ENCODE measurements at regions not wholly inside any gene's neighbourhood (a gene's known extent, or its start where the extent isn't known, plus 50 kb on each side); places are given as distances from the start of the nearest gene placed in this dataset.
"Not testable (repeated sequence)": the region's sequence is repeated elsewhere in the genome, so short reads cannot be mapped to it uniquely, and the experiment has no call there.

DNA sequence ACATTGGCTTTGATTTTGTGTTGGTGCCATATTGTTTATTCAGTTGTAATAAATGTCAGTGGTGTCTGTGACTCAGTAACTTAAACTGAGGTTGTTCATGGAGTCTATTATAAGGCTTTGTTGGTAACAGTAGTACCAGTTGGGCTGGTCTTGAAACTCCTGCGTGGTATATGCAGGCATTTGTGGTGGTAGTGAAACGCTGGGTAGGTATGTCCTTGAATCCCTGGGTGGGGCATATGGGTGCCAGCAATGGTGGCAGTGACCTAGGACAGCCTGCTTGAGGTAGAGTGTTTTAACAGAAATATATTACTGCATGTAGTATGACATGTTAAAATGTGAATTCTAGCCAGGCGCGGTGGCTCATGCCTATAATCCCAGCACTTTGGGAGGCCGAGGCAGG is 1058.5 kb upstream of the SEMA6A start:
- DNase-seq (ENCODE audit: low read depth) = no peak

DNA sequence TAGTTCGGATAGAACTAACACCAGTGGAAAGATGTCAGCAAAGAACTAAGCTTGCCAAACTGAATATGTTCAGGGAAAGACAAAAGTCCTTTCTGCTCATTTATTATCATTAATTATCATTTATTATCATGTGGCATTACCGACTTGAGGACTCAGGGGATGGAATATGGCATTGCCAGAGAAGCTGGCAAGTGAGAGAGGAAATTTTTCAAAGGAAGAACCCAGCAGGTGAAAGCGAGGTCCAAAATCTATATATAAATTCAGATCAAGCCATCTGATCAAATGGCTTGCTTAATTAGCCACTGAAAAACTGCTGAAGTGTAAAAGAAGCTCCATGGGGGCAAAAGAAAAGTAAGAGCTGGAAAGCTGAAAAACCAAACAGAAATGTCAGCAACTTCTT is 1049.6 kb upstream of the SEMA6A start:
- DNase-seq (ENCODE audit: low read depth) = no peak

- no peak for DNase-seq (ENCODE audit: low read depth)
Measured at GRCh38 chr5:117623042-117623805, 1048.6 kb upstream of the SEMA6A start.

DNA sequence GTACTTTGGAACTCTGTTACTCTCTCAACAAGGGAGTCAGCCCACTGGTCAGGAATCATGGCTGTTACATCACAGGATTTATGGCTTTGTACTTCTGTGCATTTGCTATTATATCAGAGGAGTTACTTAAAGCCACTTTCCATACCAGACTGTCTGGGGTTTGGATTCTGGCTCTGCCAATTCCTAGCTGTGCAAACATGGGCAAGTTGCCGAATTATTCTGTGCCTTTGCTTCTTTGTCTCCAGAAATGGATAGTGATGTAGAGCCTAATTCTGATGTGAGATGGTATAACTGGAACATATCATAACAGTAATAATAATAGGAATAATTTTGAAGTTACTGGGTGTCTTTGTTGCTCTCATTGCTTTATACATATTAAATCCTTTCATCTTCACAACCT is 1047.3 kb upstream of the SEMA6A start:
- DNase-seq (ENCODE audit: low read depth) = no peak

- DNase-seq (ENCODE audit: low read depth) = no peak
Measured at GRCh38 chr5:117615226-117615625, 1040.6 kb upstream of the SEMA6A start.

DNA sequence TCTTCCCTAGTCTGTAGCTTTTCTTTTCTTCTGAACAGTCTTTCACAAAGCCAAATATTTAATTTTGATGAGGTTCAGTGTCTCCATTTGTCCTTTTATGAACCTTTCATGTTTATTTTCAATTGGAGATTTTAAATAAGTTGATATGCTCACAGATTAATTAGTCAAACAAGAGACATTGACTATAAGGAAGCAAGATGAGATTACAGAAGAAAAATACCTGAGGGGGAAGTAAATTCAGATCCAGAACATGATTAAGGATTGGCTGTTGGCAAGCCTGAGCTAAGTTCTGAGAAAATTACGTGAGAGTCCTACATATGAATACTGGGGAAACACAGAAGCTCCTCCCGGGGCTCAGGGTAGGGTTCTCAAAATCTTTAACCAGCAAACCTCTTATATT is 1039.8 kb upstream of the SEMA6A start:
- DNase-seq (ENCODE audit: low read depth) = no peak

GRCh38 chr5:117604845-117605244 is 1030.2 kb upstream of the SEMA6A start:
- DNase-seq (ENCODE audit: low read depth) = no peak

DNA sequence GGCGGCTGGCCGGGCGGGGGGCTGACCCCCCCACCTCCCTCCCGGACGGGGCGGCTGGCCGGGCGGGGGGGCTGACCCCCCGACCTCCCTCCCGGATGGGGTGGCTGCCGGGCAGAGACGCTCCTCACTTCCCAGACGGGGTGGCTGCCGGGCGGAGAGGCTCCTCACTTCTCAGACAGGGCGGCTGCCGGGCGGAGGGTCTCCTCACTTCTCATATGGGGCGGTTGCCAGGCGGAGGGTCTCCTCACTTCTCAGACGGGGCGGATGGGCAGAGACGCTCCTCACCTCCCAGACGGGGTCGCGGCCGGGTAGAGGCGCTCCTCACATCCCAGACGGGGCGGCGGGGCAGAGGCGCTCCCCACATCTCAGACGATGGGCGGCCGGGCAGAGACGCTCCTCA is 1025.2 kb upstream of the SEMA6A start:
- not testable (repeated sequence) for DNase-seq (ENCODE audit: low read depth)

- DNase-seq (ENCODE audit: low read depth) = peak; percentile 98
Measured at GRCh38 chr5:117594166-117594565, 1019.5 kb upstream of the SEMA6A start.

GRCh38 chr5:117590944-117591343 is 1016.3 kb upstream of the SEMA6A start:
- DNase-seq (ENCODE audit: low read depth) = peak; percentile 26

- DNase-seq (ENCODE audit: low read depth) = peak; percentile 20
Measured at GRCh38 chr5:117588611-117589010, 1014.0 kb upstream of the SEMA6A start.

- no peak for DNase-seq (ENCODE audit: low read depth)
Measured at GRCh38 chr5:117587111-117587510, 1012.5 kb upstream of the SEMA6A start.

DNA sequence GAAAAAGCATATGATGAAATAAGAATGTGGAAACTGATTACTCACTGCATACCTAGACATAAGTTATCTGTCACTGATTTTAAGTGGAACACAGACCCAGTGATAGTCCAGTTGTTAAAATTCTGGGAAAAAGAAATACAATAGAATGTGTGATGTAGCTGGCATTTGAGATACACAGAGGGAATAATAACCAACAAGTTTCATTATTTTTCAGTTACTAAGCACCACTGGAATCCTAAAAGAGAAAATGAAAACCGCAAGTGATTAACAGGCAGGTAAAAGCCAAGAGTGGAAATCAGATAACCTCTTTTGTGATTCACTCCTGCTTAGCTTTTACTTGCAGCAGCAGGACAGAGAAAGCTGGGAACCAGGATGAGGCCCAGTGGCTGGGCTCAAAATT is 994.0 kb upstream of the SEMA6A start:
- no peak for DNase-seq (ENCODE audit: low read depth)

- no peak for DNase-seq (ENCODE audit: low read depth)
Measured at GRCh38 chr5:117568126-117568525, 993.5 kb upstream of the SEMA6A start.

DNA sequence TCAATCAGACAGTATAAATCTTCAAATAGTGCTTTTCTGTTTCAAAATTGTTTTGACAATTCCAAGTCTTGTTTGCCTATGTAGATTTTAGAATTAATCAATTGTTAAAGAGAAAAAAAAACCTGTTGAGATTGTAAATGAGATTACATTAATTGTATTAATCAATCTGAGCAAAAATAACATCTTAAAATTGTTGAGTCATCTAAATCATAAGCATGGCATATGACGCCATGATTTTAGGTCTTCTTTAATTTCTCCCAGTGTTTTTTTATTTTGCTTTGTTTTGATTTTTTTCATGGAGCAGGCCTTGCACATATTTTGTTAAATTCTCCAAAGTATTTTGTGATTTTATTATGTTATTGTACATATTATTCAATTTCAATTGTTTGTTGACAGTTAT is 988.0 kb upstream of the SEMA6A start:
- DNase-seq (ENCODE audit: low read depth) = no peak

DNA sequence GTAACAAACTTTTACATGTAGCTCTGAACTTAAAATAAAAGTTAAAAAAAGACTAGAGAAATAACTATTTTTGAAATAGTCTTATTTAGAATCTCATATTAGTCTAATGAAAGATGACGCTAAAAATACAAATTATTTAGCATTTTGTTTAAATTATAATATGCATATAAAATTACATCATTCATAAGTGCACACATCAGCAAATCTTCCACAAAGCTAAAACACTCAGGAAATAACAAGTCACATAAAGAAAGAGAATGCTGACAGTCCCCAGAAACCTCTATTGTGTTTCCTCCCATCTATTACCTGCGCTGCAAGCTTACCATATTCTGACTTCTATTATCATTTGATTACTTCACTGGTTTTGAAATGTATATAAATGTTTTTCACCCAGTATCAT is 986.9 kb upstream of the SEMA6A start:
- no peak for DNase-seq (ENCODE audit: low read depth)

DNA sequence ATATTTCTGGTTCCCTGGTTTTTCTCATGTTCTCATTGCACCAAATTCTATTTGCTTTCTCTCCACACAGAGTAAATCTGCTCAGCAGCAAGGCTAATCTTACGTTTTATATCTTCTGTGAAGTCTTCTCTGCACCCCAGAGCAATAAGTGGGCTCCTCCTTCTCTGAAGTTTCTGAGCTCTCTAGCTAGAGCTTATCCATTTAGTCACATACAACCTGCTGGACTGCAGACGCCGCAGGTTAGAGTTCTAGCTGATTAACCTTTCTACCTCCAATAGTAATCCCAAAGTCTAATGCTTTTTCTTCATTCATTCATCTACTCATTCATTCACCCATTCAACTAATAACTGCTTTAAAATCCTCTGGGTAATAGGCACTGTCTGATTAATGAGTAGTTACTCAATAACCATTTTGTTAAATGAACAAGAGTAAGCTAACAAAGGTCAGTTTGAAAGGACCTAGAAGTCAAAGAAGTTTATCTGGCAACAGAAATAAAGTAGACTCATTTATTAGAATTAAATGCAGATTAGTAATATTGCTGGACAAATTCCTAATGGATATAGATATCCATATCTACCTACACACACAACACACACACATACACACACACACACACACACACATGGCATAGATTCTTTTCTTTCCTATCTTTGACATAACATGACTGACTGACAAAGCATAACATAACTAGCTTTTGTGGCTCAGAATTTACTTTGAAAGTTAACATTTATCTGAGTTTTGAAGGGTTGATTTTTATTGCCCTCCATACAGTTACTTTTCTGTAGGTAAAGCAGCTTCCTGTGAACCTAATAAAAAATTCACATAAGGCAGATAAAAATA is 984.6 kb upstream of the SEMA6A start:
- DNase-seq (ENCODE audit: low read depth) = no peak

DNA sequence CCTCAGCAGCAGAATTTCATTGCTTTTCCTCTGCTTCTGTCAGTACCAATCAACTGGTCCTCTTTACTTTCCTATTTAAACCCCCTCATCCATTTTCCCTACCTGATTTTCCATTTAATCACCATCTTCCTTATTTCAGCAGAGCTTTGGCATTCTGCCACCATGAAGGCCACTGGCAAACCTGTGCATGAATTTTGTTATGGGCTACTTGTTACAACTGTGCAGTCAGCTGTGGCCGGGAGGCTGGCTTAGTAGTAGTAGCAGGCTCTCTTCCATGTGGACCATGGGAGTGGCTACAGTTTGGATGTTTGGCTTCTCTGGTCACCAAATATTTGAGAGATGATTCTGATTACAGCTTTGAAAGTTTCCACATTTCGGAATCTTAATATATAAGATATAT is 976.6 kb upstream of the SEMA6A start:
- DNase-seq (ENCODE audit: low read depth) = no peak

GRCh38 chr5:117547192-117547591 is 972.6 kb upstream of the SEMA6A start:
- DNase-seq (ENCODE audit: low read depth) = no peak

DNA sequence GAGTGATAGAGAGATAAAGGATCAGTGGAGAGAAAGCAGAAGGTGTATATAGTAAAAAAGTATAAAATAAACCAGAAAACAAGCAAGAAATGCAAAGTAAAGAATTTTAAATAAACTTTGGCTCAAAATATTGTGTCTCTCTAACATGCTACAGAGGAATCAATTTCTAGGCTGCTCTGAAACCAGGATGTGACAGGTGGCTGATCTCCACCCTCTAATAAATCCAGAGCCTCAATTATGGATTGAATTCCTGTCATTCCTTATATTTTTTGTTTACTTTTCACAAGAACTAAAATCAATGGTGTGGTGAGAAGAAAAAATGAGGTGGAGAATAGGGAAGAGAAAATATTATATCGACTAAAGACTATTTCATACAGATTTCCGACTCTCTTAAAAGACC is 965.1 kb upstream of the SEMA6A start:
- no peak for DNase-seq (ENCODE audit: low read depth)

DNA sequence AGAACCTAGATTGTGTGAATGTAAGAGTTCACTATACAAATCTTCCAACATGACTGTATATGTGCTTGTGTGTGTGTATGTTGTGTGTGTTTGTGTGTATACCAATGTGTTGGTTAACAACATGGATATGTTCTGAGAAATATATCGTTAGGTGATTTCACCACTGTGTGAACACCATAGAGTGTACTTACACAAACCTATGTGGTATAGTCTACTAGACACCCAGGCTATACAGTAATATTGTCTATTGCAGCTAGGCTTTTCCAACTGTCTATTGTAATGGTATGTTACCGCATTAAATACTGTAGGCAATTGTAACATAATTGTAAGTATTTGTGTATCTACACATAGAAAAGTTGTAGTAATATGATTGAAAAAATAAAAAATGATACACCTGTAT is 959.2 kb upstream of the SEMA6A start:
- DNase-seq (ENCODE audit: low read depth) = no peak

- not testable (repeated sequence) for DNase-seq (ENCODE audit: low read depth)
Measured at GRCh38 chr5:117533051-117533670, 958.5 kb upstream of the SEMA6A start.

DNA sequence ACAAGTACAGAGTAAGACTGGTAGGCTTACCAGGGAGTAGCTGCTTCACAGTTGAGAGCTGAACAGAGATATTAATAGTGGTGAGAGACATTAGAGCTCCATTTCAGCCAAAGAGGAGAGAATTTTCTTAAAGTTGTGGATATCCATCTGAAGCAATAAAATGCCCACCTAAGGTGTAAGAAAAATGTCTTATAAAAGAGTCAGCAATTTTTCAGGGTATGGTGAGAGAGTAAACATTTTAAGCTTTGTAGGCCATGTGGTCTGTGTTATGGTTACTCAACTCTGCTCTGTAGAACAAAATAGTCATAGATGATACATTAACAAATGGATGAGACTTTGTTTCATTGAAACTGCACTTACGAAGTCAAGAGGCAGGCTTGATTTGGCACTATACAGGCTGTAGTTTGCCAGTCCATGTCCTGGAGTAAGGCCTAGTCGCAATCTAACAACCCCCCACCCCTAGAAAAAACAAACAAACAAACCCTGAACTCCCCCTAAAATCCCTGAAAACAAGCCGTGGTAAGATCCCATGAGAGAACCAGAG is 945.4 kb upstream of the SEMA6A start:
- peak; percentile 56 for DNase-seq (ENCODE audit: low read depth)

All from fibroblast of gingiva (primary cell).